ENCODE measurements at regions not wholly inside any gene's neighbourhood (a gene's known extent, or its start where the extent isn't known, plus 50 kb on each side); places are given as distances from the start of the nearest gene placed in this dataset.

GRCh38 chr1:96973605-96974004, 252.0 kb downstream of the PTBP2 start:
- H3K4me3 ChIP-seq (ENCODE audit: low read depth, low read length), result no peak overlapping the region
- H3K36me3 ChIP-seq (ENCODE audit: control insufficient read depth, insufficient read depth, low read length), result no peaks in the 10 kb centered on the region
- no CpG with 5 or more reads among the region's 1 CpG for WGBS (ENCODE audit: insufficient coverage)
- H3K27me3 ChIP-seq (ENCODE audit: control insufficient read depth, insufficient read depth, low read length), result no peaks in the 10 kb centered on the region
- H3K27ac ChIP-seq (ENCODE audit: low read depth, low read length), result no peak overlapping the region
- no peaks in the 10 kb centered on the region for H3K9me3 ChIP-seq (ENCODE audit: control insufficient read depth, insufficient read depth, low read length)
- no peaks in the 10 kb centered on the region for H3K4me1 ChIP-seq (ENCODE audit: control insufficient read depth, insufficient read depth, low read length)
- no peak for DNase-seq (ENCODE audit: low read depth in 4 of 6, low spot score in 6 of 6)

DNA sequence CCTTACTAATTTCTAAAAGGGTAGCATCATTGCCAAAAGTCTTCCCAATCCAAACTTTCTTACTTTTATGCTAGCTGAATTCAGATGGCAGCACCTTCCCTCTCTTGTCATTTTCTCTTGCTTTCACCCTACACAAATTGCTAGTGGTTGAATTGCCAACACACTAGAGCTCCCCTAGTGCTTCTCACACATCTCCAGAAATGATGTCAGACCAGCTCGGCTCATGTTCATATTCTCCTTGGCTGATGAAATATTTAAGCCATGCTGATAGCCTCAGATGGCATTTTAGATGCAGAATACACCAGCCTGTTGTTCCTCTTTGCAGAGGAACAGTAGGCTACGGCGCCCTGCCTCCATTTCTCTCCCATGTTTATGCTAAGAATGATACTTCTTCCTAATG, 256.9 kb downstream of the PTBP2 start:
- Histone ChIP-seq H3K36me3 (ENCODE audit: control insufficient read depth, insufficient read depth, low read length) (no peaks in the 10 kb centered on the region), H3K27ac (ENCODE audit: low read depth, low read length) (no peak overlapping the region), H3K9me3 (ENCODE audit: control insufficient read depth, insufficient read depth, low read length) (no peaks in the 10 kb centered on the region), H3K27me3 (ENCODE audit: control insufficient read depth, insufficient read depth, low read length) (no peaks in the 10 kb centered on the region), H3K4me3 (ENCODE audit: low read depth, low read length) (no peak overlapping the region), H3K4me1 (ENCODE audit: control insufficient read depth, insufficient read depth, low read length) (no peaks in the 10 kb centered on the region)
- 100% methylated on average over 1 of the region's 3 CpGs for WGBS (ENCODE audit: insufficient coverage)
- no peak for DNase-seq (ENCODE audit: low read depth in 4 of 6, low spot score in 6 of 6)

- no CpG with 5 or more reads among the region's 4 CpGs for WGBS (ENCODE audit: insufficient coverage)
- Histone ChIP-seq H3K27me3 (ENCODE audit: control insufficient read depth, insufficient read depth, low read length) (no peaks in the 10 kb centered on the region), H3K27ac (ENCODE audit: low read depth, low read length) (no peak overlapping the region), H3K4me3 (ENCODE audit: low read depth, low read length) (no peak overlapping the region), H3K36me3 (ENCODE audit: control insufficient read depth, insufficient read depth, low read length) (no peaks in the 10 kb centered on the region), H3K9me3 (ENCODE audit: control insufficient read depth, insufficient read depth, low read length) (no peaks in the 10 kb centered on the region), H3K4me1 (ENCODE audit: control insufficient read depth, insufficient read depth, low read length) (no peaks in the 10 kb centered on the region)
- no peak for DNase-seq (ENCODE audit: low read depth in 4 of 6, low spot score in 6 of 6)
Measured at GRCh38 chr1:96978901-96979300, 257.3 kb downstream of the PTBP2 start.

GRCh38 chr1:96979304-96980268, 258.0 kb downstream of the PTBP2 start:
- no peaks in the 10 kb centered on the region for H3K36me3 ChIP-seq (ENCODE audit: control insufficient read depth, insufficient read depth, low read length)
- peak in 2 of 6 donors; percentile 61 to 81 for DNase-seq (ENCODE audit: low read depth in 4 of 6, low spot score in 6 of 6)
- no peaks in the 10 kb centered on the region for H3K9me3 ChIP-seq (ENCODE audit: control insufficient read depth, insufficient read depth, low read length)
- H3K27me3 ChIP-seq (ENCODE audit: control insufficient read depth, insufficient read depth, low read length), result no peaks in the 10 kb centered on the region
- no peaks in the 10 kb centered on the region for H3K4me1 ChIP-seq (ENCODE audit: control insufficient read depth, insufficient read depth, low read length)
- 42% methylated on average over 3 of the region's 3 CpGs for WGBS (ENCODE audit: insufficient coverage)
- no peak overlapping the region for H3K27ac ChIP-seq (ENCODE audit: low read depth, low read length)
- no peak overlapping the region for H3K4me3 ChIP-seq (ENCODE audit: low read depth, low read length)

GRCh38 chr1:96980448-96980847, 258.9 kb downstream of the PTBP2 start:
- no CpG with 5 or more reads among the region's 2 CpGs for WGBS (ENCODE audit: insufficient coverage)
- DNase-seq (ENCODE audit: low read depth in 4 of 6, low spot score in 6 of 6), result no peak
- no peaks in the 10 kb centered on the region for H3K27me3 ChIP-seq (ENCODE audit: control insufficient read depth, insufficient read depth, low read length)
- H3K36me3 ChIP-seq (ENCODE audit: control insufficient read depth, insufficient read depth, low read length), result no peaks in the 10 kb centered on the region
- H3K9me3 ChIP-seq (ENCODE audit: control insufficient read depth, insufficient read depth, low read length), result no peaks in the 10 kb centered on the region
- no peak overlapping the region for H3K27ac ChIP-seq (ENCODE audit: low read depth, low read length)
- H3K4me1 ChIP-seq (ENCODE audit: control insufficient read depth, insufficient read depth, low read length), result no peaks in the 10 kb centered on the region
- H3K4me3 ChIP-seq (ENCODE audit: low read depth, low read length), result no peak overlapping the region

DNA sequence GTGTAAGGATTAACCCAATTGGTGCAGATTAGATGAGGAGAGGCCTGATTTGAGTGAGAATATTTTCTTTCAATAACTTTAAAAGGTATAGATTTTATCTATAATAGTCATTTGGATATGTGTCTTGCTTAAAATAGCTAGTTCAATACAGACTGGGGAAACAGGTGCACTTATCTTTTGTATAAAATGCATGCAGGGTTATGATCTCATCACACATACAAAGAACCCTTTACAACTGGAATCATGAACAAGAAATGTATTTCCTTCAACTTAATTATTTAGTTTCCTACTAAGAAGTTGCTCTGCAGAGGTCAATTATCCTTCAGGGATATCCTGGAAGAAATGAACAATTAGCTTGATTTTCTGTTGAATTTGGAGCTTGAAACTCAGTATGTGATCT, 259.6 kb downstream of the PTBP2 start:
- Histone ChIP-seq H3K4me1 (ENCODE audit: control insufficient read depth, insufficient read depth, low read length) (no peaks in the 10 kb centered on the region), H3K27ac (ENCODE audit: low read depth, low read length) (no peak overlapping the region), H3K9me3 (ENCODE audit: control insufficient read depth, insufficient read depth, low read length) (no peaks in the 10 kb centered on the region), H3K36me3 (ENCODE audit: control insufficient read depth, insufficient read depth, low read length) (no peaks in the 10 kb centered on the region), H3K4me3 (ENCODE audit: low read depth, low read length) (no peak overlapping the region), H3K27me3 (ENCODE audit: control insufficient read depth, insufficient read depth, low read length) (no peaks in the 10 kb centered on the region)
- DNase-seq (ENCODE audit: low read depth in 4 of 6, low spot score in 6 of 6), result no peak

DNA sequence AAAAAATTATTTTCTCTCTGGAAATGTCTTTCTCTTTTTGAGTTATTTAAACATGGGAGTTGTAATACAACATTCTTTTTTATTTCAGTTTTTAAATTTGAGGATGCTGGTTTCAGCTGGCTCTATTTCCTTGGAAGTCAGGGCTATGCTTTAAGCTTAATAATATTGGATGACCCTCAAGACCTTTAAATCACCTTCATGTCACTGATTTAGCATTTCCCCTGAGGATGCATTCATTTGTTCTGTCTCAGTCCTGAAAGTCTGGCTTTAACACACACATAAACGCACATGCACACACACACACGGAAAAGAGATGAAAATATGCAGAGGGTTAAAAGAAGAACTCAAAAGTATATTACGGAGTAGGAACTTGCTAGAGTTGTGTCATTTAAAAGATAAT, 260.5 kb downstream of the PTBP2 start:
- Histone ChIP-seq H3K27ac (ENCODE audit: low read depth, low read length) (no peak overlapping the region), H3K9me3 (ENCODE audit: control insufficient read depth, insufficient read depth, low read length) (no peaks in the 10 kb centered on the region), H3K4me1 (ENCODE audit: control insufficient read depth, insufficient read depth, low read length) (no peaks in the 10 kb centered on the region), H3K36me3 (ENCODE audit: control insufficient read depth, insufficient read depth, low read length) (no peaks in the 10 kb centered on the region), H3K4me3 (ENCODE audit: low read depth, low read length) (no peak overlapping the region), H3K27me3 (ENCODE audit: control insufficient read depth, insufficient read depth, low read length) (no peaks in the 10 kb centered on the region)
- WGBS (ENCODE audit: insufficient coverage), result no CpG with 5 or more reads among the region's 3 CpGs
- no peak for DNase-seq (ENCODE audit: low read depth in 4 of 6, low spot score in 6 of 6)

GRCh38 chr1:96983866-96984265, 262.3 kb downstream of the PTBP2 start:
- no peak for DNase-seq (ENCODE audit: low read depth in 4 of 6, low spot score in 6 of 6)
- no peaks in the 10 kb centered on the region for H3K4me1 ChIP-seq (ENCODE audit: control insufficient read depth, insufficient read depth, low read length)
- no peak overlapping the region for H3K4me3 ChIP-seq (ENCODE audit: low read depth, low read length)
- no peaks in the 10 kb centered on the region for H3K36me3 ChIP-seq (ENCODE audit: control insufficient read depth, insufficient read depth, low read length)
- H3K9me3 ChIP-seq (ENCODE audit: control insufficient read depth, insufficient read depth, low read length), result no peaks in the 10 kb centered on the region
- WGBS (ENCODE audit: insufficient coverage), result 71% methylated on average over 1 of the region's 8 CpGs
- H3K27me3 ChIP-seq (ENCODE audit: control insufficient read depth, insufficient read depth, low read length), result no peaks in the 10 kb centered on the region
- no peak overlapping the region for H3K27ac ChIP-seq (ENCODE audit: low read depth, low read length)

DNA sequence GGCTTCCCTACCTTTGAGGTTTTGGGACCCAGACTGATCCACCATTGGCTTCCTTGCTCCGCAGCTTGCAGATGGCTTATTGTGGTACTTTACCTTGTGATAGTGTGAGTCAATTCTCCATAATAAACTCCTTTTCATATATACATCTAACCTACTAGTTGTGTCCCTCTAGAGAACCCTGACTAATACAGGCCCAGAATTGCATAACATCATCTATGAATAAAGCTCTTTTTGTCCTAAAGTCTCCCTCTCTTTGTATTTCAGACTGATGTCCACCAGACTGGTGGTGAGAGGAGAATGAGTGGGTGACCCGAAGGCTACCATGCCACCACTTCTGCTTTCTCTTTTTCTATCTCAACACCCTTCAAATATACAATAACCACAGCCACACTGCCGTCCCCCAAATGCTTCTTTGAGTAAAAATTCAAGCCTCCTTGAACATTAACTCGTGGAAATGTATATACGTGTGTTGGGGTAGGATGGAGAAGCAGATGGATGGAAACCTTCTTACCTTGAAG, 265.7 kb downstream of the PTBP2 start:
- DNase-seq (ENCODE audit: low read depth in 4 of 6, low spot score in 6 of 6), result no peak
- H3K36me3 ChIP-seq (ENCODE audit: control insufficient read depth, insufficient read depth, low read length), result no peaks in the 10 kb centered on the region
- WGBS (ENCODE audit: insufficient coverage), result no CpG with 5 or more reads among the region's 5 CpGs

DNA sequence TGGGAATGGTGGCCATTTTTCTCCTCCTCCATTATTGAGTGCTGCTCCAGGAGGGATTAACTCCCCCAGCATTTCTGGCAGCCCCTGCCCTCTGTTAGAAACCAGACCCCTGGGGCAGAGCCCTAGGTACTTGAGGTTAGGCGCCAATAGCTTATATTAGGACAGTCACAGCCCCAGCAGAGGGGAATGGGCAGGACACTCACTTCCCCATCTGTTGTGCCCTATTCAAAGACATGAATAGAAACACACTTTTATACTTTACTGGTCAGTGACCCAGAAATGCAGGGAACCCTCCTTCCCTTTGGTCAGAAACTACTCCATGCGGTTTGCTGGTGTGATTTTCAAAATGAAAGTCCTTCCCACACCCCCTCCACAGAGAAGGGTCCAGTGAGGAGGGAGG, 267.7 kb downstream of the PTBP2 start:
- no peak overlapping the region for H3K4me3 ChIP-seq (ENCODE audit: low read depth, low read length)
- no peaks in the 10 kb centered on the region for H3K9me3 ChIP-seq (ENCODE audit: control insufficient read depth, insufficient read depth, low read length)
- no peak overlapping the region for H3K27ac ChIP-seq (ENCODE audit: low read depth, low read length)
- 67% methylated on average over 1 of the region's 2 CpGs for WGBS (ENCODE audit: insufficient coverage)
- no peak for DNase-seq (ENCODE audit: low read depth in 4 of 6, low spot score in 6 of 6)
- H3K36me3 ChIP-seq (ENCODE audit: control insufficient read depth, insufficient read depth, low read length), result no peaks in the 10 kb centered on the region
- H3K4me1 ChIP-seq (ENCODE audit: control insufficient read depth, insufficient read depth, low read length), result no peaks in the 10 kb centered on the region
- H3K27me3 ChIP-seq (ENCODE audit: control insufficient read depth, insufficient read depth, low read length), result no peaks in the 10 kb centered on the region

More for the DNA sequence above, 265.7 kb downstream of the PTBP2 start:
- H3K27ac ChIP-seq (ENCODE audit: low read depth, low read length), result no peak overlapping the region
- H3K4me3 ChIP-seq (ENCODE audit: low read depth, low read length), result no peak overlapping the region
- H3K9me3 ChIP-seq (ENCODE audit: control insufficient read depth, insufficient read depth, low read length), result no peaks in the 10 kb centered on the region
- H3K27me3 ChIP-seq (ENCODE audit: control insufficient read depth, insufficient read depth, low read length), result no peaks in the 10 kb centered on the region
- no peaks in the 10 kb centered on the region for H3K4me1 ChIP-seq (ENCODE audit: control insufficient read depth, insufficient read depth, low read length)
